ENCODE measurements at regions not wholly inside any gene's neighbourhood (a gene's known extent, or its start where the extent isn't known, plus 50 kb on each side); places are given as distances from the start of the nearest gene placed in this dataset.

DNA sequence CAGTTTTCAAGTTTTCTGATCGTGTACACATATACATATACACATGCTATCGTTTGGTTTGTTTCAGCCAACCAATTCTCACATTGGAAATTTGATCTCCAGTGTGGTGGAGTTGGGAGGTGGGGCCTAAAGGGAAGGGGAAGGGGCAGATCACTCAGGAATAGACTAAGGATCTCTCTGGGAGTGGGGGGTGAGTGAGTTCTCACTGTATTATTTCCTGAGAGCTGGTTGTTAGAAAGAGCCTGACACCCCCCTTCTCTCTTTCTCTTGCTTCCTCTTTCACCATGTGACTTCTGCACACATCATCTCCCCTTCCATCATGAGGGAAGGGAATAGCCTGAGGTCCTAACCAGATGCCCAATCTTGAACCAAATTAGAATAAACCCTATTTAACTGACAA, 551.7 kb downstream of the MAT2B start:
- Histone ChIP-seq H3K4me3 (no peak overlapping the region), H3K27ac (no peak overlapping the region)

DNA sequence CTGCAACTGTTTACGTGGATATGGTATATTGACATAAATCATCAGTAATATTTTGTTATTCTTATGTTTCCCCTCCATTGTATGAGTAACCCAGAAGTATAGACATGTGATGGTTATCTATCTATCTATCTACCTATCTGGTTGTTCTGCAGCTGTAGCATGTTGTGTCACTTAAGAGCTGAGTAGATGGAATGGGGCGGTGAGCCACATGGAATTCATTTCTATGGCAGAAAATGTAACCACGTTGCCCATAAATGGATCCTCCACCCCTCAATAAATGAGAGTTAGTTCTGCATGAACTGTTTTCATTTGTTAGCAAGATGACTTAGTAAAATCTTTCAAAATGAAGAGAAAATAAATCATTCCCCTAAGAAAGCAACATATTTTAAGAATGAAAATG, 553.2 kb downstream of the MAT2B start:
- H3K4me3 ChIP-seq = no peak overlapping the region
- H3K27ac ChIP-seq = no peak overlapping the region

DNA sequence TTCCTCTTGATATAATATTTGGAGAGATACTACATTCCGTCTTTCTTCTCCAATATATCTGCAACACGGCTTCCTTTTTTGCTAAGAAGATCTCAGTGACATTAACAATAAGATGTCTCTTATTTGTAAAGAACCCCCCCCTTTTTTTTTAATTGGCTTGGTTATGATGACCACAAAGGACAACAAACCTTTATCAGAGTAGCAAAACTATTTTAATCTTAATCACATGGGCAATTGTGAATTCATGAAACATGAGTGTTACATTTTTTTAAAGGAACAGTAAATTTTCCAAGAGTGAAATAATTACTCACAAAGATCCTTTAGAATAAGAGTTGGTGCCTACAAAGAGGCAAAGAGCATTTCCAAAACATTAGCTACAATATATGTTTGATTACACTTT, 554.1 kb downstream of the MAT2B start:
- no peak overlapping the region for H3K4me3 ChIP-seq
- H3K27ac ChIP-seq = no peak overlapping the region

DNA sequence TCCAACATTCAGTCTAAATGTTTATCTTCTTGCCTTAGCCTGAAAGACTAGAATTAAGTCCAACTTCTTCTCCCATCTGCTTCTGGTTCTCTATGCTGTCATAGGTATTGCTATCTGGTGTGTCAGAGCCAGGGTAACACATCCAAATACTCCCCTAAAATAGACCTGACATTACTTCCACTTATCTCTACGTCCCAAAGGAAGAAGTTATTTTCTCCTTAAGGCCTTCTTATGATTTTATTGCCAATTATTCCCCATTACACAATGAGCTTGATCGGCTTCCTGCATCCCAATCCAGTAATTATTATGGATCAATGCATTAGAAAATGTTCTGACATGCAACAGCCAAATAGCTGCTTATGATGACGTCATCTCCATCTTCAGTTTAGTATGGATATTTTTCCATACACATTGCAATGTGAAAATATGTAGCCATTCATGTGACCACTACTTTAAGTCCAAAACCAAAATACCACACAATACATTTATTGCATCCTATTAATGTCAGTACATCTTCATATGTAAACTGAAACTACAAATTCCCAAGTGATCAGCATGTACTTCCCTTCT, 555.5 kb downstream of the MAT2B start:
- H3K27ac ChIP-seq = no peak overlapping the region
- H3K4me3 ChIP-seq = no peak overlapping the region

DNA sequence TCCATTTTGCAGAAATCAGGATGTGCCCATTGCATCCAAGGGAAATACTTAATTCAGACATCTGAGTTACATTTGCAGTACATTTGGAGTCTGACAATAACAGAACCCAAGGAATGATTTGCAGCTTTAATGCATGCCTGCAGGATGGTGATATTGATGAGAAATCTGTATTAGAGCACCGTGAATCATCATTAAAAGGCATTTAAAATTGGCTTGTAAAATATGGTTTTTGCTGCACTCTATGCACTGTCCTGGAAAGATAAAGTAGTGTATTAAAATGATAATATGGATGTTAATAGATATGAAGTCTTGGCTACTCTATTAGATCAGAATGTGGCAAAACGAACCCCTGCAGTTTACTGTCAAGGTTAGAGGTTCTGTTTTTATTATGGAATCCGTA, 556.9 kb downstream of the MAT2B start:
- H3K27ac ChIP-seq = no peak overlapping the region

DNA sequence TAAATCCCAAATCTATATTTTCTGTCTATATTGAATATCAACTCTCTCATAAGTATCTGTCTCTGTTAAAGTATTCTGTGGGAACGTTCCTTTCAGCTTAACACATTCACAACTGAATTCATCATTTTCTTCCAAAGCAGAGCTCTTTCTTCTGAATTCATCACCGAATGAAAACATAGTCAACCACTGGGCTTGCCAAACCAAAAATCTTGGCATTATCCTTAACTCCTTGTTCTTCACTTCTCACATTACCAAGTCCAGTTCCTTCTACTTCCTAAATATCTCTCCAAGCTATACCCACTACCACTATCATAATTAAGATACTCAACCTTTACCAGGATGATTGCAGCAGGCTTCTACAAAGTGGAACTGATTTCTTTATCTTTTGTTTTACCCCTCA, 559.8 kb downstream of the MAT2B start:
- no peak overlapping the region for H3K27ac ChIP-seq
- no peak overlapping the region for H3K4me3 ChIP-seq

More for the DNA sequence above, 556.9 kb downstream of the MAT2B start:
- no peak overlapping the region for H3K4me3 ChIP-seq

DNA sequence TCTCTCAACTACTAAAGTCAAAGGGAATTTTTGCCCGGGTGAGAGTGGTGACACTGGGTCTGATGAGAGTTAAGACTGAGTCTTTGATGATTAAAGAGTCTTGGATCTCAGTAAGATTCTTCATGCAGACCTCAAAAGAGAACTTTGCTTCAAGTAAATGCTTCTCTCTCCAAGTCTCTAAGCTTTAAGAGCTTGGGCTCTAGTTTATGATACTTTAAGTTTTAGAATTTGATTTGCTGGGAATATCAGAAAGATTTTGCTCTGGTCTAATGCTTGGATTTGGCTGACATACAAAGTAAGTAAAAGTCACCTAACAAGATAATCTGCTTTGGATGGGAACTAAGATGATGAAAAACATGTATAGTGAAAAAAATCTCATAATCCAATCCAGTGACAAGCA, 566.3 kb downstream of the MAT2B start:
- Histone ChIP-seq H3K27ac (no peak overlapping the region), H3K4me3 (no peak overlapping the region)

DNA sequence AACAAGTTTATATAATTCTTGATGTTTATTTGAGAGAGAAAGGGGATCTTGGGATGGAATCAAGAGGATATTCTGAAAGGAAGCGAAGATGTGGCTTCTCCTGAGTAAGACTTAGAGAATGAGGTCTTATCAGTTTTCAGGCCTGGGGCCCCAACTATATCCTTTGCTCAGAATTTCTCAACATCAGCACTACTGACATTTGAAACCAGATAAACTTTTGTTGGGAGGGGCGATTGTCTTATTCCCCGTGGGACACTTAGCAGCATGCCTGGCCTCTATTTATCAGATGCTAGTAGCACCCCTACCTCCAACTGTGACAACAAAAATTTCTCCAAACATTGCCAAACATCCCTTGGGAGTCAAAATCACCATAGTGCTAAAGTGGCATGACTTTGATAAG, 567.7 kb downstream of the MAT2B start:
- Histone ChIP-seq H3K27ac (no peak overlapping the region), H3K4me3 (no peak overlapping the region)

DNA sequence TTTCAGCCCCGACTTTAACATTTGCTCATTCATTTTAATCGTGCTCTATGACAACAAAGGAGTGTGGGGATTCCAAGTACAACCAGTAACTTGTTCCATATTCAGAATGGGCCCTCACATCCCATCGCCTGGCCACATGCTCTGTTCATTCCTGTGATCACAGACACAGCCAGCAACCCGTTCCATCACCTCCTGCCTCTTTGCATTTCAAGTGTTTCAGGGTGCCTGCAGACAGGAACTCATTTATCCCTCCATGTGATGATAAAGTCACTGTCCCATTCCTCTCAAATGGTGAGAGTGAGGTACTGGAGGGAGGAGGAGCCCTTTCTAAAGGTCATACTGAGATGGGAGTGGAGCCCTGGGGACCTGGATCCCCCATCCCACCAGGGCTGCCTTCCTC, 571.1 kb downstream of the MAT2B start:
- no peak overlapping the region for H3K27ac ChIP-seq
- H3K4me3 ChIP-seq = no peak overlapping the region

DNA sequence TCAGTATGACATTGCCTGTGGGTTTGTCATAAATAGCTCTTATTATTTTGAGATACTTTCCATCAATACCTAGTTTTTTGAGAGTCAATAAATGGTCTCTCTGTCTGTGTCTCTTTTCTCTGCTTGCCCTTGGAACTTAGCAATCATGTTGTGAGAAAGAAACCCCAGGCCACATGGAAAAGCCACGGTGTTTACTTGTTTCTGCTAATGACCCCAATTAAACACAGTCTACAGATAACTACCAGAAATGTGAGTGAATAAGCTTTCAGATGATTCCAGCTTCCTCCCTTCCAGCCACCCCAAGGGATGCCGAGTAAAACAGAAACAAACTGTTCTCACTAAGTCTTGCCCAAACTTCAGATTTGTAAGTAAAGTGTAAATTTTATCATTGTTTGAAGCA, 584.9 kb downstream of the MAT2B start:
- no peak overlapping the region for H3K27ac ChIP-seq

DNA sequence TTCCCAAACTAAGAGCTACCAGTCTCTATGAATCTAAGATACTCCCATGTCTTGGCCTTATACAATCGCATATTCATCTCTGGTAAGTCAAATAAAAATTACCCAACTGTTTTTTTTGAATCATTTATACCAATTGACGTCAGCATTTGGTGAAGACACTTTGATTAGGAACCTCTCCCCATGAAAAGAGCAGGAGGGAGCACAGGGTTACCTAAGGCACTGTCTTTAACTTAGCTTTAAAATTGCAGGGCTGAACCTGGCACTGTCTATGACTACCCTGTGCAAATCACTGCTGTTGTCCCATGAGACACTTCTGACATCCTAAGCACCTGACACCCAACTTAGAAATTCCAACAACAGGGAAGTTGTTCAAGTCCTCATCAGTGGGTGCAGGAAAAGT, 586.4 kb downstream of the MAT2B start:
- H3K27ac ChIP-seq = no peak overlapping the region

More for the DNA sequence above, 584.9 kb downstream of the MAT2B start:
- no peak overlapping the region for H3K4me3 ChIP-seq

DNA sequence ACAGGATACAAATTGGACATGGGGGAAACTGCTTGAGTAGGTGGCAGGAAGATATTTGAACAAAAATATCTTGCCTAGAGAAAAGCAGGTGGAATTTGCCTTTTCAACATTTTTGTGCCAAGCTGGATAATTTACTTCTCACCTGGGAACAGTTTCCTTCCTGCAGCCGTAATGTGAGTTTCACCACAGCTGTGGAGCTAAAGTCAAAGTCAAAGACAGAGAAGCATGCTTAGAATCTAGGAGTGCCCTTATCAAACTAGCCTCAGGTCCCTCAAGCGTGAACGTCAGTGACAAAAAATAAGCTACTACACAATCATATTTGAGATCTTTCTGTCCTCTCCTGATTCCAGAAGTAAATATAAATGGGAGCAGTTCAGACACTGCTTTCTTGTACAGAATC, 588.9 kb downstream of the MAT2B start:
- H3K4me3 ChIP-seq = no peak overlapping the region

More for the DNA sequence above, 586.4 kb downstream of the MAT2B start:
- H3K4me3 ChIP-seq = no peak overlapping the region

DNA sequence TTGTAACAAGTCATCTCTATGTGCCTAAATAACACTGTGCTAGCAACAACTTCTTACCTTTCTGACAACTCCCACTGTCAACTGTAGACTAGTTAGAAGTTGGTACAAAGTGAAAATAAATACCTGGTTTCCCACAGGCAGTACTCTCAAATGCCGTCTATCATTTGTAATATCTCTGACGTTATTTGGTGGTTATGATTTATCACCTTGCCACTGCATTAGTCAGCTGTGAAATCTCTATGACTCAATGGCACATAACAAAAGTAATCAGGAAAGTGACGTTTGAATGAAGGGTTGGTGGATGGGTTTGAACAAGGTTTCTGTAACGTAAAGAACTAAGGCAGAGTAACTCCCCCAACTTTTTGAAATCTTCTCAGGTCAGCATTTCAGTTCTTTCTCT, 592.3 kb downstream of the MAT2B start:
- no peak overlapping the region for H3K27ac ChIP-seq
- no peak overlapping the region for H3K4me3 ChIP-seq

More for the DNA sequence above, 588.9 kb downstream of the MAT2B start:
- no peak overlapping the region for H3K27ac ChIP-seq

DNA sequence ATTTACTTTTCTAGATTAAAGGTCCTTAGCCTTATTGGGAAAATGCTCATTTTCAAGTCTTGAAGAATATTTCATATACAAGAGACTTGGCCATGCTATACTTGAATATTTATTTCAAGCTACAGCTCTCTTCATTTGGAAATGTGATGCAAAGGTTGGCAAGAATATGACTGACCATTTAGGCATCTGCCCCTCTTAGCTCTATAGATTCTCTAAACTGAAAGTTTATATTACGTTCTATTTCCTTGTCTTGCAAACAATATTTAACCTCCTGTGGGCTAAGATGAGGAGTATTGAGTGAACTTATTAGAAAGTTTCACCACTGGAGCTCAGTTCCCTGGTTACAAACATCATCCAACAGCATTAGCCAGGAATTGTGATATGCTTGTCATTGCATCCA, 593.1 kb downstream of the MAT2B start:
- H3K4me3 ChIP-seq = no peak overlapping the region
- no peak overlapping the region for H3K27ac ChIP-seq

DNA sequence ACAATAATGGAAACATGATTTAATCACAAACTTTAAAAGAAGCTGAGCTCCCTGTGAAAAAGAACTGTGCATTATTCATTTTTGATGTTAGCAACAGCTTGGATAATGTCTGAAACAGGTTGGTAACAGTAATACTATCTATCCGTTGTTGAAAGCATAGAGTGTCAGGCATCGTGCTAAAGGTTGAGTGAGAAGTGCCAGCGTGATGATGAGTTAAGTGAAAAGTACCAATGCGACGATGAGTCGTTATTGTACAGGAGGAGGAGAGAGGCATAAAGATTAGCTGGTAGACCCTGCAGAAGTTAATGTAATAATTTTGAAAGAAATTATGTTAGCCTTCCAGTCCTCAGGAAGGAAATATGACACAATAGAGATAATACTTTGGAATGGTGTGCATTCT, 593.6 kb downstream of the MAT2B start:
- no peak overlapping the region for H3K27ac ChIP-seq

DNA sequence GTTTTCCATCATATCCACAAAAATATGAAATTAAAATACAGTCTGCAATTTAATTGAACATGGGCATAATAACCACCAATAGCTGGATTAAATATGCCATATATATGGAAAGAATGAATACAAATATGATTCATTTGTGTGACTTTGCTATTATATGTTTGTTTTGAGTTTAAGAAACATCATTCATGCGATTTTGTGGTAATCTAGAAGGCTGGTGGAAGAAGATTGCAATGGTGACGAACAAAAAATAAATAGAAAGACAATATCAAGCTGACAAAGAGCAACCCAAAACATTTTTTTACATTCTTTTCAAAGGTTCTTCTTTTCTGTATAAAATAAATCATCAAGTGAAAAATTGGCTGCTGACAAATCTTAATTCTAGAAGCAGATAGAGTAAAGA, 610.0 kb downstream of the MAT2B start:
- Histone ChIP-seq H3K27ac (no peak overlapping the region), H3K4me3 (no peak overlapping the region)

More for the DNA sequence above, 593.6 kb downstream of the MAT2B start:
- H3K4me3 ChIP-seq = no peak overlapping the region

DNA sequence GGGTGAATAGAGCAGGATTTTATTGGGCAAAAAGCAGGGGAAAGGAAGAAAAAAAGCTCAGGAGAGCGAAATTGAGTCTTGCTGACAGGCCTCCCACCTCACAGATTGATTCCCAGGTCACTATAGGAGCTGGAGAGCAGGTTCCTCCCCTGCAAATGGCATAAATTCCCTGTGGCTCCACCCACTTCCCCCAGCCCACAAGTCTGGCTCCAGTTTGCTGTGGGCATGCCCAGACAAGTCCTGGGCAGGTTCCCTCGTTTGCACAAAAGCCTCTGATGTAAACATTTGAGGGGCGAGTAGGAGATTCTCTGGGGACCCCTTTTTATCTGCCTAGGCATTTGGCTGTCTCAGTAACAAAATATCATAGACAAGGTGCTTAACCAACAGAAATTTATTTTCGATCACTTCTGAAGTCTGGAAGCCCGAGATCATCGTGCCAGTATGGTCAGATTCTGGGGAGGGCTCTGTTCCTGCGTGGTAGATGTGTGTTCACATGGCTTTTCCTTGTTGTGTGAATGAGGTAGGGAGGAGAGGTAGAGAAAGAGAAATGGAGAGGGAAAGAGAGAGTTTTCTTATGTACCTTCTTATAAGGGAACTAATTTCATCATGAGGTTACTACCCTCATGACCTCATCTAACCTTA, 614.5 kb downstream of the MAT2B start:
- Histone ChIP-seq H3K4me3 (no peak overlapping the region), H3K27ac (no peak overlapping the region)

DNA sequence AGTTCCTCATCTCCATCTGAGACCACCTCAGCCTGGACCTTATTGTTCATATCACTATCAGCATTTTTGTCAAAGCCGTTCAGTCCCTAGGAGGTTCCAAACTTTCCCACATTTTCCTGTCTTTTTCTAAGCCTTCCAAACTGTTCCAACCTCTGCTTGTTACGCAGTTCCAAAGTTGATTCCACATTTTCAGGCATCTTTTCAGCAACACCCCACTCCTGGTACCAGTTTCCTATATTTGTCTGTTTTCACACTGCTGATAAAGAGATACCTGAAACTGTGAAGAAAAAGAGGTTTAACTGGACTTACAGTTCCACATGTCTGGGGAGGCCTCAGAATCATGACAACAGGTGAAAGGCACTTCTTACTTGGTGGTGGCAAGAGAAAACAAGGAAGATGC, 622.1 kb downstream of the MAT2B start:
- H3K27ac ChIP-seq = no peak overlapping the region
- no peak overlapping the region for H3K4me3 ChIP-seq

DNA sequence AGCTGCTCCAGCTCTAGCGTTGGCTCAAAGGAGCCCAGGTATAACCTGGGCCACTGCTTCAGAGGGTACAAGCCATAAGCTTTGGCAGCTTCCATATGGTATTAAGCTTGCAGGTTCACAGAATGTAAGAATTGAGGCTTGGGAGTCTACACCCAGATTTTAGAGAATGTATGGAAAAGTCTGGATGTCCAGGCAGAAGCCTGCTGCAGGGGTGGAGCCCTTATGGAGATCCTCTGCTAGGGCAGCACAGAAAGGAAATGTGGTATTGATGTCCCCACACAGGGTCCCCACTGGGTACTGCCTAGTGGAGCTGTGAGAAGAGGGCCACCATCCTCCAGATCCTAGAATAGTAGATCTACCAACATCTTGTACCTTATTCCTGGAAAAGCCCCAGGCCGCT, 626.9 kb downstream of the MAT2B start:
- Histone ChIP-seq H3K4me3 (no peak overlapping the region), H3K27ac (no peak overlapping the region)

DNA sequence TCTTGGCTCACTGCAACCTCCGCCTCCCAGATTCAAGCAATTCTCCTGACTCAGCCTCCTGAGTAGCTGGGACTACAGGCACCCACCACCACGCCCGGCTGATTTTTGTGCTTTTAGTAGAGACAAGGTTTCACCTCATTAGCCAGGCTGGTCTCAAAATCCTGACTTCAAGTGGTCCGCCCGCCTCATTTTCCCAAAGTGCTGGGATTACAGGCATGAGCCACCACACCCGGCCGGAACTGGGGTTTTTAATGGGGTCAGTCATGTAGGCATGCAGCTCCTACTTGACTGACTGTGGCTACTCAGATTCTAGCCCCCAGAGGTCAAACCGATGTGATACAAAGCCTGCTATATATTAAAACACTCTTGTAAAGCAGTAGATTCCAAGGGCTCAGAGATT, 631.7 kb downstream of the MAT2B start:
- Histone ChIP-seq H3K4me3 (no peak overlapping the region), H3K27ac (no peak overlapping the region)

DNA sequence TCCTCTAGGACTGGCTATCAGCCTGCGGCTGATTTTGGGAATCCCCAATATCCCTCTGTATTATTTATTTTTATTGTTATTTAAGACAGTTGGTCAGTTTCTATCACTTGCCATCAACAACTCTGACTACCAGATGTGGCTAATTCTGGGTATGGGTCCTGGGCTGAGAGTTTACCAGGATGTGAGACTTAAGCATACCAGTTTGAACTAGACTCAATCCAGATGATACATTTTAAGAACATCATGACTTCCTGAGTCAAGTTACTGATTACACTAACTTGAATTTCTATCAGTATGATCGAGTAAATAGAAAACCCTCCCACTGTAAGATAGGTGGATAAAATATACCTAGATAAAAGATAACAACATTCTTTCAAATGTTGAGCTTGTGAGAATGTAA, 634.0 kb downstream of the MAT2B start:
- Histone ChIP-seq H3K27ac (no peak overlapping the region), H3K4me3 (no peak overlapping the region)

DNA sequence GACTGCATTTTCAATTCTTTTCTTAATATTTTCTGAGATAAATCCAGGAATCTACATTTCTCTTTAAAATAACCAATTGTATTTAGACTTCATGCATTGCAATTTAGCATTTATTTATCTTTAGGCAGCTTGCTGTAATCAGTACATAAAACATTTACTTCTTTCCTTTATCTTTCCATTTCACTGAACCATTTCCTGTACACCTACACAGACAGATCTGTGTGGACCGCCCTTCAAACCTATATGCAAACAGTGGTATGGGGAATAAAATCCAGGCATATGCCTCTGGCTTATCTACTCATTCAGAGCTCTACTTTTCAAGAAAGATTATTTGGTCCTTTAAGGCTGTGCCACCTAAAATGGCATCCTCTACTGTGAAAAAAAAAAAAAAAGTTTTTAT, 640.0 kb downstream of the MAT2B start:
- Histone ChIP-seq H3K27ac (no peak overlapping the region), H3K4me3 (no peak overlapping the region)
